Activated CD8-positive, alpha-beta T cell treated with anti-CD3 and anti-CD28 coated beads, Interleukin-2, amount 10 ng/mL, durations not matched to agents 7 days and 5 days (primary cell): ENCODE measurements at regions not wholly inside any gene's neighbourhood (a gene's known extent, or its start where the extent isn't known, plus 50 kb on each side); places are given as distances from the start of the nearest gene placed in this dataset. TPM values are rescaled to one million over a fixed set of nuclear protein-coding genes. Genes with fewer than 3 reads are reported as not detected.

ENCODE experiments used
- ATAC-seq: fragments of 150-1000 bp; cut with Tn5 transposase; one replicate; pipeline ENCODE4 v1.10.0; 2021; ENCODE audit warnings: moderate library complexity
- CTCF ChIA-PET: fragments of 350-600 bp; sonication (Branson Sonifier 250); formaldehyde crosslinking; loops from one replicate; lab custom pipeline; 2021; ENCODE audit warnings: antibody characterized with exemption; lab: Charles Lee
- POLR2A ChIA-PET: fragments of 350-600 bp; sonication (Branson Sonifier 250); formaldehyde crosslinking; loops from one replicate; lab custom pipeline; 2021; ENCODE audit warnings: antibody characterized with exemption; lab: Charles Lee
- DNase-seq: peaks from one replicate; pipeline ENCODE4 v3.0.0-alpha.2; 2020
- H3K27ac Mint-ChIP-seq: one replicate; pipeline ENCODE4 v1.8.0; 2021; ENCODE audit warnings: mild to moderate bottlenecking, mixed read lengths
- H3K27me3 Mint-ChIP-seq: one replicate; pipeline ENCODE4 v1.8.0; 2021; ENCODE audit warnings: low read depth, mixed read lengths
- H3K36me3 Mint-ChIP-seq: one replicate; pipeline ENCODE4 v1.8.0; 2021; ENCODE audit warnings: low read depth, mixed read lengths
- H3K4me1 Mint-ChIP-seq: one replicate; pipeline ENCODE4 v1.8.0; 2021; ENCODE audit warnings: low read depth, mixed read lengths
- H3K4me3 Mint-ChIP-seq: one replicate; pipeline ENCODE4 v1.8.0; 2021; ENCODE audit warnings: mild to moderate bottlenecking, mixed read lengths
- H3K9me3 Mint-ChIP-seq: one replicate; pipeline ENCODE4 v1.8.0; 2022; ENCODE audit warnings: mixed read lengths; ENCODE audit not compliant: insufficient read depth
- microRNA-seq: library from miRNA; unstranded; fragments of <30 nt; microRNA quantifications from one replicate; pipeline ENCODE4 v1.2.0, GENCODE V29; 2022

DNA sequence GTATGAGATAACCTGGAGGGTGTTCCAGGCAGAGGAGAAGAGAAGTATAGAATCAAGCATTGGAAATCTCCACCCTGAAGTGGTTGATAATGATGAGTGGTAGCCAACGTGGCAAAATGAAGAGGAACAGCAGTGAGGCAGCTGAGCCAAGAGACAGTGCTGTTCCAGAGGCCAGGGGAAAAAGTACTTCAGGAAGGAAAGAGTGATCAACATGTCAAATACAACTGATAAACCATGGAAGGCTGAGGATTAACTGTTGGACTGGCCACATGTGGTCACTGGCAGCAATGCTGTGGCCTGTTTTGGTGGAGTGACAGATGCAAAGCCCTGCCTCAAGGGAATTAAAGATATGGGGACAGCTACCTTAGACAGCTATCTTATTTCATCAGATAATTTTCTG, 51.9 kb upstream of the RMP24 start:
- ATAC-seq: no peak
- Mint-ChIP-seq H3K4me3 (no peak overlapping the region), H3K36me3 (no peaks in the 10 kb centered on the region), H3K27me3 (peaks cover 10% of the 10 kb centered on the region), H3K27ac (no peak overlapping the region), H3K9me3 (no peaks in the 10 kb centered on the region), H3K4me1 (no peaks in the 10 kb centered on the region)
- no peak for DNase-seq
- ChIA-PET POLR2A (no interaction called here), CTCF (no interaction called here)

Small RNA genes lying in the stretch of these regions (microRNA-seq; reads per million reads assigned to microRNA genes)
- gene MIR187: not detected
